Fibroblast of skin of abdomen (primary cell): ENCODE measurements at regions not wholly inside any gene's neighbourhood (a gene's known extent, or its start where the extent isn't known, plus 50 kb on each side); places are given as distances from the start of the nearest gene placed in this dataset.
"Not testable (repeated sequence)": the region's sequence is repeated elsewhere in the genome, so short reads cannot be mapped to it uniquely, and the experiment has no call there.

Source experiments
- DNase-seq: peaks from one replicate; pipeline ENCODE4 v3.0.0-alpha.2; 2013

- DNase-seq = no peak
These were observed 937.6 kb downstream of the TLE4 start for GRCh38 chr9:80509358-80509757.

- no peak for DNase-seq
These were observed 935.8 kb downstream of the TLE4 start for GRCh38 chr9:80507611-80508010.

- peak; percentile 48 for DNase-seq
These were observed 933.0 kb downstream of the TLE4 start for GRCh38 chr9:80504601-80505230.

- peak; percentile 8 for DNase-seq
These were observed 932.0 kb downstream of the TLE4 start for GRCh38 chr9:80503671-80504281.

- DNase-seq = no peak
These were observed 930.5 kb downstream of the TLE4 start for GRCh38 chr9:80502306-80502705.

GRCh38 chr9:80501635-80502034 lies 929.9 kb downstream of the TLE4 start:
- peak; percentile 63 for DNase-seq

GRCh38 chr9:80500300-80500699 lies 928.5 kb downstream of the TLE4 start:
- DNase-seq = no peak

- no peak for DNase-seq
These were observed 926.3 kb downstream of the TLE4 start for GRCh38 chr9:80498001-80498555.

GRCh38 chr9:80496901-80497556 lies 925.3 kb downstream of the TLE4 start:
- no peak for DNase-seq

GRCh38 chr9:80493258-80493657 lies 921.5 kb downstream of the TLE4 start:
- DNase-seq = no peak

- no peak for DNase-seq
These were observed 920.5 kb downstream of the TLE4 start for GRCh38 chr9:80492221-80492620.

GRCh38 chr9:80491086-80491696 lies 919.4 kb downstream of the TLE4 start:
- DNase-seq = no peak

- DNase-seq = no peak
These were observed 917.6 kb downstream of the TLE4 start for GRCh38 chr9:80489329-80489728.

- DNase-seq = no peak
These were observed 913.9 kb downstream of the TLE4 start for GRCh38 chr9:80485420-80486250.

GRCh38 chr9:80482251-80482650 lies 910.5 kb downstream of the TLE4 start:
- DNase-seq = not testable (repeated sequence)

GRCh38 chr9:80467632-80468031 lies 895.9 kb downstream of the TLE4 start:
- no peak for DNase-seq

GRCh38 chr9:80465556-80465955 lies 893.8 kb downstream of the TLE4 start:
- no peak for DNase-seq

- DNase-seq = no peak
These were observed 877.7 kb downstream of the TLE4 start for GRCh38 chr9:80449513-80449912.

GRCh38 chr9:80448996-80449395 lies 877.2 kb downstream of the TLE4 start:
- no peak for DNase-seq

- no peak for DNase-seq
These were observed 876.1 kb downstream of the TLE4 start for GRCh38 chr9:80447876-80448275.

- DNase-seq = no peak
These were observed 869.0 kb downstream of the TLE4 start for GRCh38 chr9:80440724-80441123.

- no peak for DNase-seq
These were observed 866.1 kb downstream of the TLE4 start for GRCh38 chr9:80437825-80438224.
